Lung (tissue), 11 donors: ENCODE measurements at regions not wholly inside any gene's neighbourhood (a gene's known extent, or its start where the extent isn't known, plus 50 kb on each side); places are given as distances from the start of the nearest gene placed in this dataset.

Source experiments
- ATAC-seq: fragments of 200-7000 bp; cut with Tn5 transposase; one replicate; pipeline ENCODE4 v1.9.1; 2020; ENCODE audit warnings: moderate number of reproducible peaks; ENCODE audit not compliant: insufficient read depth, low FRiP score
- DNase-seq, 3 donors: peaks; one replicate each; pipeline ENCODE4 v3.0.0-alpha.2; 2013 to 2017
- H3K27ac ChIP-seq, 2 donors: one replicate each; pipeline ENCODE4 v1.5.1; 2013; ENCODE audit warnings: mild to moderate bottlenecking in 2 of 2, moderate library complexity in 2 of 2, control low read depth in 1 of 2, inconsistent platforms in 1 of 2, low read depth in 1 of 2, low read length in 1 of 2
- H3K27me3 ChIP-seq, 3 donors: one replicate each; pipeline ENCODE4 v1.5.1; 2013; ENCODE audit warnings: low read length in 2 of 3; ENCODE audit not compliant: control insufficient read depth in 3 of 3, insufficient read depth in 3 of 3
- H3K36me3 ChIP-seq, 4 donors: one replicate each; pipeline ENCODE4 v1.5.1; 2013; ENCODE audit warnings: low read length in 4 of 4, mild to moderate bottlenecking in 1 of 4, moderate library complexity in 1 of 4; ENCODE audit not compliant: control insufficient read depth in 4 of 4, insufficient read depth in 4 of 4
- H3K4me1 ChIP-seq, 5 donors: one replicate each; pipeline ENCODE4 v1.5.1; 2013; ENCODE audit warnings: low read length in 5 of 5, mild to moderate bottlenecking in 2 of 5, moderate library complexity in 1 of 5; ENCODE audit not compliant: control insufficient read depth in 5 of 5, insufficient read depth in 5 of 5
- H3K4me3 ChIP-seq: one replicate; pipeline ENCODE4 v1.5.1; 2013; ENCODE audit warnings: mild to moderate bottlenecking, control low read depth, moderate library complexity
- H3K9ac ChIP-seq, 2 donors: one replicate each; pipeline ENCODE4 v1.5.1; 2013; ENCODE audit warnings: low read length in 2 of 2, control low read depth in 1 of 2; ENCODE audit not compliant: insufficient read depth in 1 of 2
- H3K9me3 ChIP-seq, 4 donors: one replicate each; pipeline ENCODE4 v1.5.1; 2013; ENCODE audit warnings: low read length in 3 of 4, mild to moderate bottlenecking in 1 of 4, moderate library complexity in 1 of 4; ENCODE audit not compliant: control insufficient read depth in 4 of 4, insufficient read depth in 3 of 4
- WGBS, 2 donors: extraction: QIAGEN DNeasy Blood & Tissue Kit; methylation state at CpG; one replicate each; pipeline ENCODE4 v1.1.7; 2013; 5-methylcytosine and 5-hydroxymethylcytosine counted together
- TF ChIP-seq, protein P1 (sequence below): IDR thresholded peaks from 2 replicates; pipeline ENCODE4 v1.5.1; 2012; ENCODE audit warnings: mild to moderate bottlenecking; ENCODE audit errors: control extremely low read depth, extremely low read depth
- donor health status: control.
- donor health status: control.
- donor health status: Bipolar disorder and iron deficiency.
- donor health status: healthy.
- donor health status: DM: yes; HTN: yes; CAD: no.

DNA sequence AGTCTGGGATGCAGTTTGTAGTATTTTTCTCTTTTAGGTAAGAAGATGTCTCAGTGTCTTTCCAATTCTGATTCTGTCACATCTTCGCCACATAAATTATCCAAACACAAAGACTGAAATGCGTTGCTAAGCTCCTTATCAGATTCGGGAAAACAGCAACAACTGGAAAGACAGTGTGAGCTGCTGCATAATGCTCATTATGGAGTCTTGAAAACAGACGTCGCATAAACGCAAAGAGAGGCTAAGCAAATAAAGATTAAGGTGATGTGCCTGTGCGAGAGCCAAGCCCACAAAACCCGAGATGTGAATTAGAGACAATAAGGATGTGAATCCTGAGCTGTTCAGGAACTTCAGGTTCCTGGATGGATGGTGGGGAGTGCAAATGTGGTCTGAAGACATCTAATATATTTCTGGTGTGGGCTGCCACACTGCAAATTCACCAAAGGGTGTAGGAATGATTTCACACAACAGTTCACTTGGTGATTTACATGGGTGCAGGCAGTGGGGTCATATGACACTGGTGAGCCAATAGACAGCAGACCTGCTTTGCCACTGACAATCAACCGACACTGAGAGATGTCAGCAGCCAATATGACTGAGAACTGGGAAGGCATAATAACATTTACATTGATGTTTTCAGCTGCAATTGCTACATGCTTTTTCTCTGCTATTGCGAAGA, 195.8 kb downstream of the MTX2 start:
- H3K4me3 ChIP-seq, result no peak overlapping the region
- no peaks in the 10 kb centered on the region for H3K4me1 ChIP-seq
- DNase-seq (peak in 1 of 3 donors; percentile 22), ATAC-seq (no peak)
- TF ChIP-seq, protein P1, sequence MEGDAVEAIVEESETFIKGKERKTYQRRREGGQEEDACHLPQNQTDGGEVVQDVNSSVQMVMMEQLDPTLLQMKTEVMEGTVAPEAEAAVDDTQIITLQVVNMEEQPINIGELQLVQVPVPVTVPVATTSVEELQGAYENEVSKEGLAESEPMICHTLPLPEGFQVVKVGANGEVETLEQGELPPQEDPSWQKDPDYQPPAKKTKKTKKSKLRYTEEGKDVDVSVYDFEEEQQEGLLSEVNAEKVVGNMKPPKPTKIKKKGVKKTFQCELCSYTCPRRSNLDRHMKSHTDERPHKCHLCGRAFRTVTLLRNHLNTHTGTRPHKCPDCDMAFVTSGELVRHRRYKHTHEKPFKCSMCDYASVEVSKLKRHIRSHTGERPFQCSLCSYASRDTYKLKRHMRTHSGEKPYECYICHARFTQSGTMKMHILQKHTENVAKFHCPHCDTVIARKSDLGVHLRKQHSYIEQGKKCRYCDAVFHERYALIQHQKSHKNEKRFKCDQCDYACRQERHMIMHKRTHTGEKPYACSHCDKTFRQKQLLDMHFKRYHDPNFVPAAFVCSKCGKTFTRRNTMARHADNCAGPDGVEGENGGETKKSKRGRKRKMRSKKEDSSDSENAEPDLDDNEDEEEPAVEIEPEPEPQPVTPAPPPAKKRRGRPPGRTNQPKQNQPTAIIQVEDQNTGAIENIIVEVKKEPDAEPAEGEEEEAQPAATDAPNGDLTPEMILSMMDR, result no peak
- 77 to 82% methylated on average over 10 of the region's 10 CpGs for WGBS, 2 donors
- H3K27me3 ChIP-seq, result peaks cover 0 to 12% (median 0%) of the 10 kb centered on the region in 3 donors
- no peaks in the 10 kb centered on the region for H3K36me3 ChIP-seq
- no peak overlapping the region for H3K9ac ChIP-seq
- no peaks in the 10 kb centered on the region for H3K9me3 ChIP-seq
- H3K27ac ChIP-seq, result no peak overlapping the region

DNA sequence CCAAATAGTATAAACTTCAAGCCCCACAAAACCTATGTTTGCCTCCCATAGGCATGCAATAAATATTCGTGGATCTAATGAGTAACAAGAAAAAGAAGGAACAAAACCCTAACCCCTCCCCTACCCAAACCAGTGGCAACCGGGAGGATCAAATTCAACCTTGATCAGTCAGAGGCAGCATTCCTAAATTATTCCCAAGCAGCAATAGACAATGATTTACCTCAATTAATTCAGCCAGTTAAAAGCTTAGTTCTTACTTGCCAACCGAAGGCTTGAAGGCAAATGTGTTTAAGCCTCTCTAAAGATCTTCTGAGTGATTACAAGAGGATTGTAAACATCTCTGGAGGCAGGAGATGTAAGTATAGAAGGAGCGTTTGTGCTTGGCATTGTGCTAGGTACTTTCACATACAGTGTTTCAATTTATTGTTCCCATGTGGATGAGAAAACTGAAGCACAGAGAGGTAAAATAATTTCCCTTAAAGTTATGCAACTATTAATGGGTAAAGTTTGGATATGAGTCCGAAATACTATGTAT, 197.7 kb downstream of the MTX2 start:
- H3K4me1 ChIP-seq, result no peaks in the 10 kb centered on the region
- TF ChIP-seq, protein P1, result no peak
- no peak overlapping the region for H3K4me3 ChIP-seq
- no peak overlapping the region for H3K27ac ChIP-seq
- H3K36me3 ChIP-seq, result no peaks in the 10 kb centered on the region
- 65 to 72% methylated on average over 5 of the region's 5 CpGs for WGBS, 2 donors
- peaks cover 0 to 9% (median 0%) of the 10 kb centered on the region in 3 donors for H3K27me3 ChIP-seq
- H3K9ac ChIP-seq, result no peak overlapping the region
- no peak for ATAC-seq
- DNase-seq, result no peak
- H3K9me3 ChIP-seq, result no peaks in the 10 kb centered on the region

DNA sequence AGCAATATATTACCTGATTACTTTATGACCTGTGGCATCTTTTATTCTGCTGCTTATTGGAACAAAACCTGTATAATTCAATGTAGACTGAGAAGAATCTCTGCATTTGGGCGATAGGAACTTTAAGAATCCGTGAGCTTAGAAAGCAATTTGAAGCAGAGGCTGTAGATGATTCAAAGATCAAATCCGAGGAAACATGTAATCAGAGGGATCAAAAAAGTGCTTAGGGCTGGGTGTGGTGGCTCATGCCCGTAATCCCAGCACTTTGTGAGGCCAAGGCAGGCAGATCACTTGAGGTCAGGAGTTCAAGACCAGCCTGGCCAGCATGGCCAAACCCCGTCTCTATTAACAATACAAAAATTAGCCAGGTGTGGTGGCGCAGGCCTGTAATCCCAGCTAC, 198.4 kb downstream of the MTX2 start:
- no peak for DNase-seq
- Histone ChIP-seq H3K9ac (no peak overlapping the region), H3K36me3 (no peaks in the 10 kb centered on the region), H3K27ac (no peak overlapping the region), H3K27me3 (peaks cover 0 to 9% (median 0%) of the 10 kb centered on the region in 3 donors), H3K4me1 (no peaks in the 10 kb centered on the region), H3K9me3 (no peaks in the 10 kb centered on the region), H3K4me3 (no peak overlapping the region)
- ATAC-seq, result no peak
- TF ChIP-seq, protein P1, result no peak
- WGBS, 2 donors, result 84 to 88% methylated on average over 6 of the region's 6 CpGs
